ENCODE measurements at regions not wholly inside any gene's neighbourhood (a gene's known extent, or its start where the extent isn't known, plus 50 kb on each side); places are given as distances from the start of the nearest gene placed in this dataset.

- Histone ChIP-seq H3K79me2 (ENCODE audit: insufficient read depth, low read length) (no peaks in the 10 kb centered on the region), H3K9me2 (replicated peaks; ENCODE audit: insufficient read depth, low read length) (no peaks in the 10 kb centered on the region), H3K9ac (ENCODE audit: low read length) (no peak overlapping the region), H2AFZ (ENCODE audit: low read depth, low read length, severe bottlenecking) (no peak overlapping the region), H3K27ac (ENCODE audit: low read depth, low read length) (no peak overlapping the region), H3K4me3 (ENCODE audit: insufficient read depth, low read length, poor library complexity, severe bottlenecking) (no peak overlapping the region), H3F3A (ENCODE audit: insufficient read depth) (no peaks in the 10 kb centered on the region), H4K20me1 (ENCODE audit: low read depth, low read length) (no peaks in the 10 kb centered on the region), H3K9me3 (ENCODE audit: insufficient read depth, low read length) (peaks cover 16% of the 10 kb centered on the region; the same call in 1 of the 2 replicates), H3K4me2 (ENCODE audit: low read depth, low read length, poor library complexity, severe bottlenecking) (no peak overlapping the region), H3K27me3 (ENCODE audit: low read length) (no peaks in the 10 kb centered on the region), H3K36me3 (ENCODE audit: low read length) (no peaks in the 10 kb centered on the region)
- TF ChIP-seq CTCF (IDR thresholded peaks at IDR 0.05; ENCODE audit: insufficient read depth, low read length, poor library complexity, severe bottlenecking), result no peak
- no peak for TF ChIP-seq EZH2phosphoT487 (conservative IDR thresholded peaks at IDR 0.05; ENCODE audit: low read length)
These were observed 132.7 kb upstream of the XPO1 start for GRCh38 chr2:61670591-61671501.

- Histone ChIP-seq H3K9ac (ENCODE audit: low read length) (no peak overlapping the region), H3K4me2 (ENCODE audit: low read depth, low read length, poor library complexity, severe bottlenecking) (no peak overlapping the region), H3K9me3 (ENCODE audit: insufficient read depth, low read length) (no peaks in the 10 kb centered on the region), H3K36me3 (ENCODE audit: low read length) (no peaks in the 10 kb centered on the region), H3F3A (ENCODE audit: insufficient read depth) (no peaks in the 10 kb centered on the region), H4K20me1 (ENCODE audit: low read depth, low read length) (no peaks in the 10 kb centered on the region), H3K27me3 (ENCODE audit: low read length) (no peaks in the 10 kb centered on the region), H3K9me2 (replicated peaks; ENCODE audit: insufficient read depth, low read length) (no peaks in the 10 kb centered on the region), H3K4me3 (ENCODE audit: insufficient read depth, low read length, poor library complexity, severe bottlenecking) (no peak overlapping the region), H3K27ac (ENCODE audit: low read depth, low read length) (no peak overlapping the region), H2AFZ (ENCODE audit: low read depth, low read length, severe bottlenecking) (no peak overlapping the region), H3K79me2 (ENCODE audit: insufficient read depth, low read length) (no peaks in the 10 kb centered on the region)
- TF ChIP-seq CTCF (IDR thresholded peaks at IDR 0.05; ENCODE audit: insufficient read depth, low read length, poor library complexity, severe bottlenecking) (no peak), EZH2phosphoT487 (conservative IDR thresholded peaks at IDR 0.05; ENCODE audit: low read length) (no peak)
These were observed 126.0 kb upstream of the XPO1 start for GRCh38 chr2:61664190-61664589.

GRCh38 chr2:61662990-61663389 lies 124.8 kb upstream of the XPO1 start:
- TF ChIP-seq CTCF (IDR thresholded peaks at IDR 0.05; ENCODE audit: insufficient read depth, low read length, poor library complexity, severe bottlenecking) (no peak), EZH2phosphoT487 (conservative IDR thresholded peaks at IDR 0.05; ENCODE audit: low read length) (no peak)
- Histone ChIP-seq H3K9me3 (ENCODE audit: insufficient read depth, low read length) (no peaks in the 10 kb centered on the region), H3K9me2 (replicated peaks; ENCODE audit: insufficient read depth, low read length) (no peaks in the 10 kb centered on the region), H3K27ac (ENCODE audit: low read depth, low read length) (no peak overlapping the region), H3K79me2 (ENCODE audit: insufficient read depth, low read length) (no peaks in the 10 kb centered on the region), H3K4me3 (ENCODE audit: insufficient read depth, low read length, poor library complexity, severe bottlenecking) (no peak overlapping the region), H3F3A (ENCODE audit: insufficient read depth) (no peaks in the 10 kb centered on the region), H3K27me3 (ENCODE audit: low read length) (no peaks in the 10 kb centered on the region), H3K9ac (ENCODE audit: low read length) (no peak overlapping the region), H3K36me3 (ENCODE audit: low read length) (no peaks in the 10 kb centered on the region), H4K20me1 (ENCODE audit: low read depth, low read length) (no peaks in the 10 kb centered on the region), H2AFZ (ENCODE audit: low read depth, low read length, severe bottlenecking) (no peak overlapping the region), H3K4me2 (ENCODE audit: low read depth, low read length, poor library complexity, severe bottlenecking) (no peak overlapping the region)
